ENCODE measurements at regions not wholly inside any gene's neighbourhood (a gene's known extent, or its start where the extent isn't known, plus 50 kb on each side); places are given as distances from the start of the nearest gene placed in this dataset.

- Mint-ChIP-seq H3K27ac (ENCODE audit: unreplicated experiment) (no peak overlapping the region), H3K27me3 (ENCODE audit: unreplicated experiment) (peaks cover 3% of the 10 kb centered on the region), H3K36me3 (ENCODE audit: unreplicated experiment) (peaks cover 8% of the 10 kb centered on the region), H3K4me1 (ENCODE audit: low read depth, unreplicated experiment) (no peaks in the 10 kb centered on the region), H3K9me3 (ENCODE audit: unreplicated experiment) (no peaks in the 10 kb centered on the region), H3K4me3 (ENCODE audit: unreplicated experiment) (no peak overlapping the region)
- TF ChIP-seq, protein P1, sequence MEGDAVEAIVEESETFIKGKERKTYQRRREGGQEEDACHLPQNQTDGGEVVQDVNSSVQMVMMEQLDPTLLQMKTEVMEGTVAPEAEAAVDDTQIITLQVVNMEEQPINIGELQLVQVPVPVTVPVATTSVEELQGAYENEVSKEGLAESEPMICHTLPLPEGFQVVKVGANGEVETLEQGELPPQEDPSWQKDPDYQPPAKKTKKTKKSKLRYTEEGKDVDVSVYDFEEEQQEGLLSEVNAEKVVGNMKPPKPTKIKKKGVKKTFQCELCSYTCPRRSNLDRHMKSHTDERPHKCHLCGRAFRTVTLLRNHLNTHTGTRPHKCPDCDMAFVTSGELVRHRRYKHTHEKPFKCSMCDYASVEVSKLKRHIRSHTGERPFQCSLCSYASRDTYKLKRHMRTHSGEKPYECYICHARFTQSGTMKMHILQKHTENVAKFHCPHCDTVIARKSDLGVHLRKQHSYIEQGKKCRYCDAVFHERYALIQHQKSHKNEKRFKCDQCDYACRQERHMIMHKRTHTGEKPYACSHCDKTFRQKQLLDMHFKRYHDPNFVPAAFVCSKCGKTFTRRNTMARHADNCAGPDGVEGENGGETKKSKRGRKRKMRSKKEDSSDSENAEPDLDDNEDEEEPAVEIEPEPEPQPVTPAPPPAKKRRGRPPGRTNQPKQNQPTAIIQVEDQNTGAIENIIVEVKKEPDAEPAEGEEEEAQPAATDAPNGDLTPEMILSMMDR (IDR thresholded peaks at IDR 0.05; ENCODE audit: partially characterized antibody, unreplicated experiment), result no peak
- no peak for DNase-seq
Observed at GRCh38 chr2:65662654-65663432, 230.4 kb upstream of the SPRED2 start.

DNA sequence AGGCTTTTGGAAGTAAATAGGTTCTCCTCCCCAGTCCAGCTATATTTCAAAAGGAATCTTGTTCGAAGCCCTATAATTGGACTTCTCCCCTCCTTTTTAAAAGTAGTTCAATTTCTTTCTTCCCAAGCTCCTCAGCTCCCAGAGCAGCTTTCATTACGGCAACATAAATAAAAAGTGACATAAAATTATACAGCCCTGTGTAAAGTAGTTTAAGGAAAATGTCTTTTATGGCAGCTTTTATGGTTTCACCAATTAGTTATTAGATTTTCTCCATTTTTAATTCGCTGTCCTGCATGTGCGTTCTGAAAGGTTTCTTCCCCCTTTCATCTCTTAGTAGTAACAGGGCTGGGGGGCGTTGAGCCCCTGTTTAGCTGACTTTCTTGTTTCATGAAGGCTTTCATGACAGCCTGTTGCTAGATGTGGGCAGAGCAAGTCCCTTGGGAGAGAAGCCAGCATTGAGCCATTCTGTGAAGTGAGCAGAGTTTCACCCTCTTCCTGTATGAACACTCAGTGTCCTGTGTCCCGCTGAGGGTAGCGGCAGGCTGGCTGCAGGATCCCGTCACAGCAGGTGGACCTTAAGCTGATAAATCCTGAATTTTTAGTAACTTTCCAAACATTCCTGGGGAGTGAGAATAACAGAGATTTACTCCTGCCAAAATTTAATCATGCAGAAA, 229.7 kb upstream of the SPRED2 start:
- DNase-seq, result peak; percentile 20
- no peaks in the 10 kb centered on the region for H3K9me3 Mint-ChIP-seq (ENCODE audit: unreplicated experiment)
- no peak overlapping the region for H3K27ac Mint-ChIP-seq (ENCODE audit: unreplicated experiment)
- peaks cover 8% of the 10 kb centered on the region for H3K36me3 Mint-ChIP-seq (ENCODE audit: unreplicated experiment)
- peaks cover 3% of the 10 kb centered on the region for H3K27me3 Mint-ChIP-seq (ENCODE audit: unreplicated experiment)
- H3K4me1 Mint-ChIP-seq (ENCODE audit: low read depth, unreplicated experiment), result no peaks in the 10 kb centered on the region
- TF ChIP-seq, protein P1 (IDR thresholded peaks at IDR 0.05; ENCODE audit: partially characterized antibody, unreplicated experiment), result no peak
- no peak overlapping the region for H3K4me3 Mint-ChIP-seq (ENCODE audit: unreplicated experiment)

GRCh38 chr2:65660340-65660739, 227.9 kb upstream of the SPRED2 start:
- Mint-ChIP-seq H3K27me3 (ENCODE audit: unreplicated experiment) (peaks cover 5% of the 10 kb centered on the region), H3K4me1 (ENCODE audit: low read depth, unreplicated experiment) (peaks cover 4% of the 10 kb centered on the region), H3K27ac (ENCODE audit: unreplicated experiment) (no peak overlapping the region), H3K36me3 (ENCODE audit: unreplicated experiment) (no peaks in the 10 kb centered on the region), H3K9me3 (ENCODE audit: unreplicated experiment) (no peaks in the 10 kb centered on the region), H3K4me3 (ENCODE audit: unreplicated experiment) (no peak overlapping the region)
- DNase-seq, result no peak
- TF ChIP-seq, protein P1 (IDR thresholded peaks at IDR 0.05; ENCODE audit: partially characterized antibody, unreplicated experiment), result no peak

GRCh38 chr2:65658881-65659280, 226.5 kb upstream of the SPRED2 start:
- Mint-ChIP-seq H3K4me3 (ENCODE audit: unreplicated experiment) (no peak overlapping the region), H3K4me1 (ENCODE audit: low read depth, unreplicated experiment) (peaks cover 8% of the 10 kb centered on the region), H3K9me3 (ENCODE audit: unreplicated experiment) (no peaks in the 10 kb centered on the region), H3K36me3 (ENCODE audit: unreplicated experiment) (no peaks in the 10 kb centered on the region), H3K27me3 (ENCODE audit: unreplicated experiment) (peaks cover 5% of the 10 kb centered on the region), H3K27ac (ENCODE audit: unreplicated experiment) (no peak overlapping the region)
- DNase-seq, result no peak
- TF ChIP-seq, protein P1 (IDR thresholded peaks at IDR 0.05; ENCODE audit: partially characterized antibody, unreplicated experiment), result no peak

GRCh38 chr2:65658266-65658665, 225.9 kb upstream of the SPRED2 start:
- Mint-ChIP-seq H3K4me1 (ENCODE audit: low read depth, unreplicated experiment) (peaks cover 8% of the 10 kb centered on the region), H3K27ac (ENCODE audit: unreplicated experiment) (no peak overlapping the region), H3K4me3 (ENCODE audit: unreplicated experiment) (no peak overlapping the region), H3K27me3 (ENCODE audit: unreplicated experiment) (peaks cover 5% of the 10 kb centered on the region), H3K9me3 (ENCODE audit: unreplicated experiment) (no peaks in the 10 kb centered on the region), H3K36me3 (ENCODE audit: unreplicated experiment) (no peaks in the 10 kb centered on the region)
- TF ChIP-seq, protein P1 (IDR thresholded peaks at IDR 0.05; ENCODE audit: partially characterized antibody, unreplicated experiment), result no peak
- no peak for DNase-seq

Measured in glutamatergic neuron (in vitro differentiated cells).